GM12892 (cell line): ENCODE measurements at regions not wholly inside any gene's neighbourhood (a gene's known extent, or its start where the extent isn't known, plus 50 kb on each side); places are given as distances from the start of the nearest gene placed in this dataset.

Experiments used
- POLR2A ChIP-seq: IDR thresholded peaks from 2 replicates; pipeline ENCODE4 v1.6.1; 2011; ENCODE audit warnings: low read depth, low read length, control low read depth
- POLR2AphosphoS5 ChIP-seq: IDR thresholded peaks from 2 replicates; pipeline ENCODE4 v1.6.1; 2011; ENCODE audit warnings: low read depth, low read length, control low read depth
- TAF1 ChIP-seq: IDR thresholded peaks from 2 replicates; pipeline ENCODE4 v1.6.1; 2011; ENCODE audit warnings: low read depth, mild to moderate bottlenecking, control low read depth, low read length, borderline replicate concordance

- TF ChIP-seq POLR2A (no peak), POLR2AphosphoS5 (no peak), TAF1 (no peak)
These were observed 66.4 kb downstream of the NKX6-1 start for GRCh38 chr4:84432713-84433112.
